NCI-H69 (cell line): ENCODE measurements at regions not wholly inside any gene's neighbourhood (a gene's known extent, or its start where the extent isn't known, plus 50 kb on each side); places are given as distances from the start of the nearest gene placed in this dataset.

Source experiments
- DNase-seq: peaks from one replicate; lab custom pipeline; 2025; lab: John Stamatoyannopoulos, UW

- DNase-seq = no peak
Measured at GRCh38 chrX:39289827-39290226, 488.6 kb downstream of the MID1IP1 start.

- DNase-seq = no peak
Measured at GRCh38 chrX:39293203-39293602, 491.9 kb downstream of the MID1IP1 start.

- no peak for DNase-seq
Measured at GRCh38 chrX:39296472-39296871, 495.2 kb downstream of the MID1IP1 start.

GRCh38 chrX:39298821-39299220, 497.6 kb downstream of the MID1IP1 start:
- no peak for DNase-seq

- peak; percentile 17 for DNase-seq
Measured at GRCh38 chrX:39299615-39300014, 498.4 kb downstream of the MID1IP1 start.

GRCh38 chrX:39301036-39301435, 499.8 kb downstream of the MID1IP1 start:
- peak; percentile 95 for DNase-seq

- no peak for DNase-seq
Measured at GRCh38 chrX:39302838-39303237, 501.6 kb downstream of the MID1IP1 start.

GRCh38 chrX:39304746-39305145, 503.5 kb downstream of the MID1IP1 start:
- no peak for DNase-seq

GRCh38 chrX:39307488-39307887, 506.2 kb downstream of the MID1IP1 start:
- DNase-seq = no peak

- no peak for DNase-seq
Measured at GRCh38 chrX:39308126-39308525, 506.9 kb downstream of the MID1IP1 start.

- DNase-seq = no peak
Measured at GRCh38 chrX:39309018-39309635, 507.9 kb downstream of the MID1IP1 start.

GRCh38 chrX:39309721-39310152, 508.5 kb downstream of the MID1IP1 start:
- peak; percentile 41 for DNase-seq

GRCh38 chrX:39310891-39311290, 509.6 kb downstream of the MID1IP1 start:
- DNase-seq = no peak

- no peak for DNase-seq
Measured at GRCh38 chrX:39311646-39312045, 510.4 kb downstream of the MID1IP1 start.

GRCh38 chrX:39313146-39313545, 511.9 kb downstream of the MID1IP1 start:
- no peak for DNase-seq

- no peak for DNase-seq
Measured at GRCh38 chrX:39318506-39319343, 517.5 kb downstream of the MID1IP1 start.

GRCh38 chrX:39320165-39320564, 518.9 kb downstream of the MID1IP1 start:
- peak; percentile 70 for DNase-seq

GRCh38 chrX:39322496-39322895, 521.2 kb downstream of the MID1IP1 start:
- DNase-seq = no peak

GRCh38 chrX:39324233-39324930, 523.1 kb downstream of the MID1IP1 start:
- DNase-seq = peak; percentile 65

GRCh38 chrX:39327255-39327654, 526.0 kb downstream of the MID1IP1 start:
- no peak for DNase-seq

GRCh38 chrX:39327705-39328104, 526.4 kb downstream of the MID1IP1 start:
- no peak for DNase-seq

- DNase-seq = no peak
Measured at GRCh38 chrX:39328661-39329060, 527.4 kb downstream of the MID1IP1 start.
